ENCODE measurements at regions not wholly inside any gene's neighbourhood (a gene's known extent, or its start where the extent isn't known, plus 50 kb on each side); places are given as distances from the start of the nearest gene placed in this dataset.

- TF ChIP-seq CTCF (IDR thresholded peaks at IDR 0.05 in 8 of 11, conservative IDR thresholded peaks at IDR 0.05 in 3 of 11) = no peak
- no peak for TF ChIP-seq POLR2A (IDR thresholded peaks at IDR 0.05)
These were observed 1714.4 kb downstream of the OLFM4 start for GRCh38 chr13:54742984-54743383.

Measured in spleen (tissue), 7 donors.